ENCODE measurements at regions not wholly inside any gene's neighbourhood (a gene's known extent, or its start where the extent isn't known, plus 50 kb on each side); places are given as distances from the start of the nearest gene placed in this dataset.

- no peaks in the 10 kb centered on the region for H3K36me3 ChIP-seq (ENCODE audit: insufficient read depth, low read length)
Measured at GRCh38 chr12:102609996-102610395, 129.6 kb upstream of the IGF1 start.

GRCh38 chr12:102603021-102603420 lies 122.7 kb upstream of the IGF1 start:
- Histone ChIP-seq H3K4me1 (ENCODE audit: insufficient read depth, low read length, poor library complexity, severe bottlenecking) (no peaks in the 10 kb centered on the region), H4K20me1 (ENCODE audit: insufficient read depth, low read length) (no peaks in the 10 kb centered on the region), H3K27ac (ENCODE audit: low read depth, low read length, poor library complexity, severe bottlenecking) (no peak overlapping the region), H3K9me3 (ENCODE audit: low read length) (no peaks in the 10 kb centered on the region), H2AFZ (ENCODE audit: low read length) (no peak overlapping the region), H3K9me2 (ENCODE audit: insufficient read depth, low read length) (no peaks in the 10 kb centered on the region), H3K36me3 (ENCODE audit: insufficient read depth, low read length) (no peaks in the 10 kb centered on the region), H3K4me3 (ENCODE audit: low read depth, low read length, poor library complexity, severe bottlenecking) (no peak overlapping the region), H3K4me2 (ENCODE audit: low read length) (no peak overlapping the region), H3K79me2 (ENCODE audit: insufficient read depth, low read depth, low read length) (no peaks in the 10 kb centered on the region)
- no TSS peak for BruUV-seq (replicated peaks)
- ChIA-PET POLR2A (no interaction called here), CTCF (ENCODE audit: unreplicated experiment) (no interaction called here)
- no peak for DNase-seq (ENCODE audit: low spot score)
- intact Hi-C loops (cut with micrococcal nuclease; ENCODE audit: unreplicated experiment): no loop called here
- TF ChIP-seq EZH2phosphoT487 (IDR thresholded peaks at IDR 0.05; ENCODE audit: borderline replicate concordance, low read depth, low read length): no peak
- no peak for TF ChIP-seq CTCF (conservative IDR thresholded peaks at IDR 0.05; ENCODE audit: low read length)

More at GRCh38 chr12:102609996-102610395, 129.6 kb upstream of the IGF1 start:
- BruUV-seq (replicated peaks): no TSS peak
- intact Hi-C loops (cut with micrococcal nuclease; ENCODE audit: unreplicated experiment): no loop called here
- Histone ChIP-seq H3K27ac (ENCODE audit: low read depth, low read length, poor library complexity, severe bottlenecking) (no peak overlapping the region), H3K9me2 (ENCODE audit: insufficient read depth, low read length) (no peaks in the 10 kb centered on the region), H3K4me2 (ENCODE audit: low read length) (no peak overlapping the region), H2AFZ (ENCODE audit: low read length) (no peak overlapping the region), H3K4me3 (ENCODE audit: low read depth, low read length, poor library complexity, severe bottlenecking) (no peak overlapping the region), H3K79me2 (ENCODE audit: insufficient read depth, low read depth, low read length) (no peaks in the 10 kb centered on the region), H4K20me1 (ENCODE audit: insufficient read depth, low read length) (no peaks in the 10 kb centered on the region), H3K4me1 (ENCODE audit: insufficient read depth, low read length, poor library complexity, severe bottlenecking) (no peaks in the 10 kb centered on the region), H3K9me3 (ENCODE audit: low read length) (no peaks in the 10 kb centered on the region)
- ChIA-PET CTCF (ENCODE audit: unreplicated experiment) (no interaction called here), POLR2A (interaction anchor here (0.5 kb wide), 1 partner anchor 17 kb away, joined by 3 read pairs; no protein-coding TSS in a partner anchor)
- TF ChIP-seq EZH2phosphoT487 (IDR thresholded peaks at IDR 0.05; ENCODE audit: borderline replicate concordance, low read depth, low read length) (no peak), CTCF (conservative IDR thresholded peaks at IDR 0.05; ENCODE audit: low read length) (no peak)
- no peak for DNase-seq (ENCODE audit: low spot score)

- DNase-seq (ENCODE audit: low spot score): no peak
- no TSS peak for BruUV-seq (replicated peaks)
- Histone ChIP-seq H4K20me1 (ENCODE audit: insufficient read depth, low read length) (no peaks in the 10 kb centered on the region), H3K27ac (ENCODE audit: low read depth, low read length, poor library complexity, severe bottlenecking) (no peak overlapping the region), H3K4me3 (ENCODE audit: low read depth, low read length, poor library complexity, severe bottlenecking) (no peak overlapping the region), H3K79me2 (ENCODE audit: insufficient read depth, low read depth, low read length) (no peaks in the 10 kb centered on the region), H3K9me3 (ENCODE audit: low read length) (no peaks in the 10 kb centered on the region), H2AFZ (ENCODE audit: low read length) (no peak overlapping the region), H3K4me1 (ENCODE audit: insufficient read depth, low read length, poor library complexity, severe bottlenecking) (no peaks in the 10 kb centered on the region), H3K9me2 (ENCODE audit: insufficient read depth, low read length) (no peaks in the 10 kb centered on the region), H3K4me2 (ENCODE audit: low read length) (no peak overlapping the region), H3K36me3 (ENCODE audit: insufficient read depth, low read length) (no peaks in the 10 kb centered on the region)
- TF ChIP-seq CTCF (conservative IDR thresholded peaks at IDR 0.05; ENCODE audit: low read length) (no peak), EZH2phosphoT487 (IDR thresholded peaks at IDR 0.05; ENCODE audit: borderline replicate concordance, low read depth, low read length) (no peak)
- POLR2A ChIA-PET: no interaction called here
- CTCF ChIA-PET (ENCODE audit: unreplicated experiment): no interaction called here
- intact Hi-C loops (cut with micrococcal nuclease; ENCODE audit: unreplicated experiment): no loop called here
Measured at GRCh38 chr12:102602521-102602920, 122.2 kb upstream of the IGF1 start.

Data from OCI-LY7 (cell line).